IMR-90 (cell line): ENCODE measurements at regions not wholly inside any gene's neighbourhood (a gene's known extent, or its start where the extent isn't known, plus 50 kb on each side); places are given as distances from the start of the nearest gene placed in this dataset.

ENCODE experiments used
- ATAC-seq: fragments of 200-7000 bp; cut with Tn5 transposase; 2 replicates; pipeline ENCODE4 v1.9.1; 2020; ENCODE audit warnings: low read depth, mild to moderate bottlenecking, moderate library complexity
- BruUV-seq: library from RNA; stranded (reverse); fragments of 400-500 nt; replicated peaks from 2 replicates; lab custom pipeline; 2021; lab: Mats Ljungman, UMichigan
- CTCF ChIA-PET: fragments of 300-600 bp; formaldehyde crosslinking; extraction: SDS; loops from one replicate; lab custom pipeline; 2021; ENCODE audit warnings: antibody characterized with exemption; lab: Yijun Ruan, JAX
- POLR2A ChIA-PET: fragments of 300-600 bp; sonication (Branson Sonifier 250); formaldehyde crosslinking; loops from one replicate; lab custom pipeline; 2022; ENCODE audit warnings: antibody characterized with exemption; ENCODE audit not compliant: unreplicated experiment; lab: Charles Lee
- DNase-seq: peaks from one replicate; pipeline ENCODE4 v3.0.0; 2013
- H2AFZ ChIP-seq: replicated peaks from 2 replicates; pipeline ENCODE3; 2013; ENCODE audit warnings: low read length, mild to moderate bottlenecking; ENCODE audit not compliant: poor library complexity
- H2AK5ac ChIP-seq: 2 replicates; pipeline ENCODE4 v1.6.1; 2013; ENCODE audit warnings: low read depth, low read length, inconsistent platforms
- H2AK9ac ChIP-seq: replicated peaks from 2 replicates; pipeline ENCODE3; 2013; ENCODE audit warnings: mild to moderate bottlenecking, low read depth, low read length, moderate library complexity; ENCODE audit not compliant: poor library complexity
- H2BK120ac ChIP-seq: 2 replicates; pipeline ENCODE4 v1.6.1; 2013; ENCODE audit warnings: low read depth, low read length, inconsistent platforms
- H2BK15ac ChIP-seq: 3 replicates; pipeline ENCODE4 v1.6.1; 2013; ENCODE audit warnings: low read depth, low read length, inconsistent platforms
- H2BK20ac ChIP-seq: 2 replicates; pipeline ENCODE4 v1.6.1; 2013; ENCODE audit warnings: low read depth, mild to moderate bottlenecking, inconsistent platforms, low read length, moderate library complexity
- H2BK5ac ChIP-seq: 2 replicates; pipeline ENCODE4 v1.6.1; 2013; ENCODE audit warnings: mild to moderate bottlenecking, low read depth, low read length, inconsistent platforms; ENCODE audit not compliant: poor library complexity, severe bottlenecking
- H3K14ac ChIP-seq: replicated peaks from 2 replicates; pipeline ENCODE4 v1.6.1; 2013; ENCODE audit warnings: low read depth, low read length, inconsistent platforms
- H3K18ac ChIP-seq: 2 replicates; pipeline ENCODE4 v1.6.1; 2013; ENCODE audit warnings: low read depth, low read length, control low read depth
- H3K23ac ChIP-seq: 2 replicates; pipeline ENCODE4 v1.6.1; 2013; ENCODE audit warnings: low read depth, low read length, inconsistent platforms
- H3K27ac ChIP-seq: 2 replicates; pipeline ENCODE4 v1.5.1; 2013; ENCODE audit warnings: mild to moderate bottlenecking, control low read depth, low read length; ENCODE audit not compliant: insufficient read depth
- H3K27me3 ChIP-seq: 2 replicates; pipeline ENCODE4 v1.6.1; 2013; ENCODE audit warnings: low read length; ENCODE audit not compliant: control insufficient read depth, insufficient read depth
- H3K36me3 ChIP-seq: 2 replicates; pipeline ENCODE4 v1.6.1; 2013; ENCODE audit warnings: low read length, mixed read lengths; ENCODE audit not compliant: control insufficient read depth, insufficient read depth
- H3K4ac ChIP-seq: 2 replicates; pipeline ENCODE4 v1.6.1; 2013; ENCODE audit warnings: low read depth, low read length, inconsistent platforms
- H3K4me1 ChIP-seq: 2 replicates; pipeline ENCODE4 v1.6.1; 2013; ENCODE audit warnings: low read length, mixed read lengths; ENCODE audit not compliant: control insufficient read depth, insufficient read depth
- H3K4me2 ChIP-seq: 2 replicates; pipeline ENCODE4 v1.6.1; 2013; ENCODE audit warnings: low read depth, mild to moderate bottlenecking, control low read depth, low read length, moderate library complexity
- H3K4me3 ChIP-seq: 2 replicates; pipeline ENCODE4 v1.5.1; 2013; ENCODE audit warnings: low read depth, mild to moderate bottlenecking, control low read depth, low read length, moderate library complexity; ENCODE audit not compliant: insufficient read depth
- H3K56ac ChIP-seq: 2 replicates; pipeline ENCODE4 v1.6.1; 2013; ENCODE audit warnings: low read length, inconsistent platforms; ENCODE audit not compliant: insufficient read depth; ENCODE audit errors: extremely low read depth
- H3K79me1 ChIP-seq, 2 experiments: 2 replicates each; pipeline ENCODE4 v1.6.1; 2013; ENCODE audit warnings: low read length in 2 of 2, inconsistent platforms in 1 of 2, low read depth in 1 of 2
- H3K9ac ChIP-seq: 2 replicates; pipeline ENCODE4 v1.6.1; 2013; ENCODE audit warnings: low read depth, low read length, control low read depth
- H3K9me1 ChIP-seq: 2 replicates; pipeline ENCODE4 v1.6.1; 2013; ENCODE audit warnings: low read length, inconsistent platforms; ENCODE audit not compliant: insufficient read depth
- H3K9me3 ChIP-seq: 2 replicates; pipeline ENCODE4 v1.6.1; 2013; ENCODE audit warnings: low read length; ENCODE audit not compliant: control insufficient read depth, insufficient read depth
- H4K20me1 ChIP-seq: 2 replicates; pipeline ENCODE4 v1.6.1; 2013; ENCODE audit warnings: low read length, inconsistent platforms; ENCODE audit not compliant: insufficient read depth
- H4K5ac ChIP-seq: 2 replicates; pipeline ENCODE4 v1.6.1; 2013; ENCODE audit warnings: mild to moderate bottlenecking, low read depth, low read length, control low read depth
- H4K8ac ChIP-seq, 2 experiments: 2 replicates each; pipeline ENCODE4 v1.6.1; 2013; ENCODE audit warnings: low read depth in 2 of 2, low read length in 2 of 2, control low read depth in 1 of 2, inconsistent platforms in 1 of 2
- H4K91ac ChIP-seq: 2 replicates; pipeline ENCODE4 v1.6.1; 2013; ENCODE audit warnings: low read depth, low read length, inconsistent platforms; ENCODE audit not compliant: insufficient read depth
- BHLHE40 ChIP-seq: fragments of 150-350 bp; IDR thresholded peaks from 2 replicates; pipeline ENCODE4 v1.6.1; 2016; ENCODE audit warnings: mild to moderate bottlenecking, low read depth, low read length
- CEBPB ChIP-seq: IDR thresholded peaks from 2 replicates; pipeline ENCODE4 v1.6.1; 2012; ENCODE audit warnings: low read depth, low read length, improper control_type of control experiment
- CHD1 ChIP-seq: IDR thresholded peaks from 2 replicates; pipeline ENCODE4 v1.6.1; 2012; ENCODE audit warnings: low read depth, low read length, improper control_type of control experiment
- MAFK ChIP-seq: IDR thresholded peaks from 2 replicates; pipeline ENCODE4 v1.6.1; 2012; ENCODE audit warnings: low read depth, low read length, improper control_type of control experiment
- MXI1 ChIP-seq: IDR thresholded peaks from 2 replicates; pipeline ENCODE4 v1.6.1; 2012; ENCODE audit warnings: low read depth, mild to moderate bottlenecking, low read length, moderate library complexity, borderline replicate concordance
- RAD21 ChIP-seq: IDR thresholded peaks from 2 replicates; pipeline ENCODE4 v1.6.1; 2012; ENCODE audit warnings: low read length, improper control_type of control experiment
- RCOR1 ChIP-seq: IDR thresholded peaks from 2 replicates; pipeline ENCODE4 v1.6.1; 2012; ENCODE audit warnings: mild to moderate bottlenecking, low read length, improper control_type of control experiment; ENCODE audit not compliant: insufficient replicate concordance
- RFX5 ChIP-seq: IDR thresholded peaks from 2 replicates; pipeline ENCODE4 v1.8.0; 2012; ENCODE audit warnings: low read depth, mild to moderate bottlenecking, low read length, moderate library complexity
- SMC3 ChIP-seq: fragments of 150-350 bp; IDR thresholded peaks from 2 replicates; pipeline ENCODE4 v1.6.1; 2016; ENCODE audit warnings: low read depth, mild to moderate bottlenecking, antibody characterized with exemption, low read length, moderate library complexity
- dilution Hi-C: fragments of 300-500 bp; cut with HindIII; formaldehyde crosslinking; loops from one replicate; pipeline ENCODE4 v1.14.3; 2018; ENCODE audit warnings: low sequenced_read_pairs; ENCODE audit not compliant: unreplicated experiment
- in situ Hi-C: fragments of 300-500 bp; cut with MboI; formaldehyde crosslinking; loops from 3 replicates; pipeline ENCODE4 v1.14.3; 2019; ENCODE audit warnings: low sequenced_read_pairs, inconsistent platforms, mixed read lengths
- intact Hi-C: fragments of 100-400 bp; cut with micrococcal nuclease; formaldehyde crosslinking; loops from 2 replicates; pipeline ENCODE4 v1.10.0; 2022
- TF ChIP-seq, protein P1 (sequence below): conservative IDR thresholded peaks from 2 replicates; pipeline ENCODE4 v1.5.1; 2012; ENCODE audit warnings: mild to moderate bottlenecking, low read depth, low read length, improper control_type of control experiment
- TF ChIP-seq, protein P2 (sequence below): fragments of 150-350 bp; IDR thresholded peaks from 2 replicates; pipeline ENCODE4 v1.6.1; 2016; ENCODE audit warnings: low read depth, mild to moderate bottlenecking, low read length, moderate library complexity, borderline replicate concordance
- TF ChIP-seq, protein P3 (sequence below): fragments of 150-350 bp; IDR thresholded peaks from 2 replicates; pipeline ENCODE4 v1.6.1; 2017; ENCODE audit warnings: mild to moderate bottlenecking, antibody characterized with exemption, low read length, low read depth

DNA sequence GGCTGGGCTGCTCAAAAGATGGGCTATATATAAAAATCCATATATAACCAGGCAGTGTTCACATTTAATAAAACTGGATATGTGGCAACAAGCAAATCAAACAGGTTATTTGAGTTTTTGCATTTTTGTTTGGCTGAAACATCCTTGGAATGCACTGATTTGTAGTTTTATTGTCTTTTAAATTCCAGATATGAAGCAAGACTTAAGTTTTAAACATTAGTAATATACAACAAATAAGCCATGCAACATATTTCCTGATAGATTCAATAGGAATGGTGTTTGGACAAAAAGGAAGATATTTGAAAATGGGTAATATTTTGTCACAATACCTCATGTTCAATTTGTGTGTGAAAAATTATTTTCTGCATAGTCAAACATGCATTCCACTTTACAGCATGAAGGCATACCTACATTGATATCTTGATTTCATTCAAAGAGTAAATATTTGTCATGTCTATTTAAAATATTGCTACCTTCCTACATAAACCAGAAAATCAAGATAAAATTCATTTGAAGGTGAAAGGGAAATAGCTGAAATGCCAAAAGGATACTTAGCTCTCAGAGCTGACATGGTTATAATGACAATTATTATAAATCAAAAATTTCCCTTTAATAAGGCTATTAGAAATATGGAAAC lies 132.3 kb upstream of the NETO1 start:
- TF ChIP-seq, protein P1, sequence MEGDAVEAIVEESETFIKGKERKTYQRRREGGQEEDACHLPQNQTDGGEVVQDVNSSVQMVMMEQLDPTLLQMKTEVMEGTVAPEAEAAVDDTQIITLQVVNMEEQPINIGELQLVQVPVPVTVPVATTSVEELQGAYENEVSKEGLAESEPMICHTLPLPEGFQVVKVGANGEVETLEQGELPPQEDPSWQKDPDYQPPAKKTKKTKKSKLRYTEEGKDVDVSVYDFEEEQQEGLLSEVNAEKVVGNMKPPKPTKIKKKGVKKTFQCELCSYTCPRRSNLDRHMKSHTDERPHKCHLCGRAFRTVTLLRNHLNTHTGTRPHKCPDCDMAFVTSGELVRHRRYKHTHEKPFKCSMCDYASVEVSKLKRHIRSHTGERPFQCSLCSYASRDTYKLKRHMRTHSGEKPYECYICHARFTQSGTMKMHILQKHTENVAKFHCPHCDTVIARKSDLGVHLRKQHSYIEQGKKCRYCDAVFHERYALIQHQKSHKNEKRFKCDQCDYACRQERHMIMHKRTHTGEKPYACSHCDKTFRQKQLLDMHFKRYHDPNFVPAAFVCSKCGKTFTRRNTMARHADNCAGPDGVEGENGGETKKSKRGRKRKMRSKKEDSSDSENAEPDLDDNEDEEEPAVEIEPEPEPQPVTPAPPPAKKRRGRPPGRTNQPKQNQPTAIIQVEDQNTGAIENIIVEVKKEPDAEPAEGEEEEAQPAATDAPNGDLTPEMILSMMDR, result no peak
- TF ChIP-seq BHLHE40, result no peak
- no peak for TF ChIP-seq CEBPB
- TF ChIP-seq RCOR1, result no peak
- no peak for TF ChIP-seq MXI1
- TF ChIP-seq, protein P2, sequence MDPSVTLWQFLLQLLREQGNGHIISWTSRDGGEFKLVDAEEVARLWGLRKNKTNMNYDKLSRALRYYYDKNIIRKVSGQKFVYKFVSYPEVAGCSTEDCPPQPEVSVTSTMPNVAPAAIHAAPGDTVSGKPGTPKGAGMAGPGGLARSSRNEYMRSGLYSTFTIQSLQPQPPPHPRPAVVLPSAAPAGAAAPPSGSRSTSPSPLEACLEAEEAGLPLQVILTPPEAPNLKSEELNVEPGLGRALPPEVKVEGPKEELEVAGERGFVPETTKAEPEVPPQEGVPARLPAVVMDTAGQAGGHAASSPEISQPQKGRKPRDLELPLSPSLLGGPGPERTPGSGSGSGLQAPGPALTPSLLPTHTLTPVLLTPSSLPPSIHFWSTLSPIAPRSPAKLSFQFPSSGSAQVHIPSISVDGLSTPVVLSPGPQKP, result no peak
- no peak for TF ChIP-seq SMC3
- TF ChIP-seq RAD21, result no peak
- TF ChIP-seq RFX5, result no peak
- TF ChIP-seq CHD1, result no peak
- TF ChIP-seq MAFK, result no peak
- TF ChIP-seq, protein P3, sequence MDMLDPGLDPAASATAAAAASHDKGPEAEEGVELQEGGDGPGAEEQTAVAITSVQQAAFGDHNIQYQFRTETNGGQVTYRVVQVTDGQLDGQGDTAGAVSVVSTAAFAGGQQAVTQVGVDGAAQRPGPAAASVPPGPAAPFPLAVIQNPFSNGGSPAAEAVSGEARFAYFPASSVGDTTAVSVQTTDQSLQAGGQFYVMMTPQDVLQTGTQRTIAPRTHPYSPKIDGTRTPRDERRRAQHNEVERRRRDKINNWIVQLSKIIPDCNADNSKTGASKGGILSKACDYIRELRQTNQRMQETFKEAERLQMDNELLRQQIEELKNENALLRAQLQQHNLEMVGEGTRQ, result no peak
- ChIA-PET CTCF (no interaction called here), POLR2A (no interaction called here)
- H3K79me1 ChIP-seq, result no peaks in the 10 kb centered on the region
- H4K8ac ChIP-seq, result no peak overlapping the region
- no peak overlapping the region for H3K9ac ChIP-seq
- H4K5ac ChIP-seq, result no peak overlapping the region
- H3K9me3 ChIP-seq, result peaks cover 3% of the 10 kb centered on the region; the same call in 1 of the 2 replicates
- BruUV-seq, result no TSS peak
- DNase-seq, result no peak
- H3K14ac ChIP-seq, result no peak overlapping the region
- intact Hi-C loops, result no loop called here
- no peak overlapping the region for H3K56ac ChIP-seq
- no peaks in the 10 kb centered on the region for H4K20me1 ChIP-seq
- no peak overlapping the region for H2AK5ac ChIP-seq
- no peak overlapping the region for H4K91ac ChIP-seq
- H3K4me1 ChIP-seq, result no peaks in the 10 kb centered on the region
- H3K36me3 ChIP-seq, result no peaks in the 10 kb centered on the region
- no peak overlapping the region for H2AFZ ChIP-seq
- no peak overlapping the region for H2AK9ac ChIP-seq
- no peak overlapping the region for H2BK20ac ChIP-seq
- dilution Hi-C loops, result no loop called here
- no peaks in the 10 kb centered on the region for H3K9me1 ChIP-seq
- H2BK5ac ChIP-seq, result no peak overlapping the region
- H3K4me2 ChIP-seq, result no peak overlapping the region
- no peak overlapping the region for H2BK15ac ChIP-seq
- H3K18ac ChIP-seq, result no peak overlapping the region
- no peak for ATAC-seq
- no peaks in the 10 kb centered on the region for H3K27me3 ChIP-seq
- H2BK120ac ChIP-seq, result no peak overlapping the region
- no peak overlapping the region for H3K27ac ChIP-seq
- no peak overlapping the region for H3K4me3 ChIP-seq
- H3K4ac ChIP-seq, result no peak overlapping the region
- in situ Hi-C loops, result no loop called here
- H3K23ac ChIP-seq, result no peak overlapping the region
